Thymus (tissue), 11 donors: ENCODE measurements at regions not wholly inside any gene's neighbourhood (a gene's known extent, or its start where the extent isn't known, plus 50 kb on each side); places are given as distances from the start of the nearest gene placed in this dataset.

Source experiments
- DNase-seq, 9 donors: peaks; one replicate each; pipeline ENCODE4 v3.0.0-alpha.2; 2013; ENCODE audit warnings: low spot score in 9 of 9, low read depth in 6 of 9, missing footprints in 1 of 9
- H3K27ac ChIP-seq, 2 donors: one replicate each; pipeline ENCODE4 v1.5.1; 2013; ENCODE audit warnings: control low read depth in 1 of 2, low read depth in 1 of 2, low read length in 1 of 2, mild to moderate bottlenecking in 1 of 2, moderate library complexity in 1 of 2
- H3K27me3 ChIP-seq, 2 donors: one replicate each; pipeline ENCODE4 v1.5.1; 2013; ENCODE audit warnings: low read length in 1 of 2; ENCODE audit not compliant: control insufficient read depth in 2 of 2, insufficient read depth in 1 of 2
- H3K36me3 ChIP-seq, 2 donors: one replicate each; pipeline ENCODE4 v1.5.1; 2013; ENCODE audit warnings: low read length in 1 of 2, mild to moderate bottlenecking in 1 of 2, moderate library complexity in 1 of 2; ENCODE audit not compliant: control insufficient read depth in 2 of 2, insufficient read depth in 2 of 2
- H3K4me1 ChIP-seq, 2 donors: one replicate each; pipeline ENCODE4 v1.5.1; 2013; ENCODE audit warnings: low read length in 2 of 2; ENCODE audit not compliant: control insufficient read depth in 2 of 2, insufficient read depth in 2 of 2
- H3K4me3 ChIP-seq, 2 donors: one replicate each; pipeline ENCODE4 v1.5.1; 2013; ENCODE audit warnings: low read length in 2 of 2, control low read depth in 1 of 2, mild to moderate bottlenecking in 1 of 2
- H3K9me3 ChIP-seq, 2 donors: one replicate each; pipeline ENCODE4 v1.5.1; 2013; ENCODE audit warnings: low read length in 1 of 2, mild to moderate bottlenecking in 1 of 2; ENCODE audit not compliant: control insufficient read depth in 2 of 2, insufficient read depth in 1 of 2
- WGBS: extraction: QIAGEN DNeasy Blood & Tissue Kit; methylation state at CpG from one replicate; pipeline ENCODE4 v1.1.7; 2013; 5-methylcytosine and 5-hydroxymethylcytosine counted together
- donor health status: healthy.

DNA sequence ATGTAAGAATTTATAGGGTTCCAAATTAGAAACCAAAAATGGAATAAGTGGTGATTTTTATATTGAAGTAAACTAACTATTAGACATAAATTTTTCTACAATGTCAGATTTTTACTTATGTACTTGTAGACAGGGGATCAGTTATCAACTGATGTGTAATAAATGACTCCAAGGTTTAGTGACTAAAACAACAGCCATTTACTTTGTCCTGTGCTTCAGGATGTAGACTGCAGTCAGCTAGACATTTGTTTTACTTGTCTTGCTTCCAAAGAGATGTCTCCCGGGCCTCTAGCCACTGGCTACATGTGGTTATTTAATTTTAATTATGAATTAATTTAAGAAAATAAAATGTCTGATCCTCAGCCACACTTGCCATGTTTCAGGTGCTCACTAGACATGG is 249.7 kb upstream of the IGFBP3 start:
- H3K27ac ChIP-seq, result no peak overlapping the region
- no peaks in the 10 kb centered on the region for H3K4me1 ChIP-seq
- 72% methylated on average over 1 of the region's 1 CpG for WGBS
- no peaks in the 10 kb centered on the region for H3K9me3 ChIP-seq
- H3K27me3 ChIP-seq, result no peaks in the 10 kb centered on the region
- H3K36me3 ChIP-seq, result no peaks in the 10 kb centered on the region
- no peak for DNase-seq
- no peak overlapping the region for H3K4me3 ChIP-seq

DNA sequence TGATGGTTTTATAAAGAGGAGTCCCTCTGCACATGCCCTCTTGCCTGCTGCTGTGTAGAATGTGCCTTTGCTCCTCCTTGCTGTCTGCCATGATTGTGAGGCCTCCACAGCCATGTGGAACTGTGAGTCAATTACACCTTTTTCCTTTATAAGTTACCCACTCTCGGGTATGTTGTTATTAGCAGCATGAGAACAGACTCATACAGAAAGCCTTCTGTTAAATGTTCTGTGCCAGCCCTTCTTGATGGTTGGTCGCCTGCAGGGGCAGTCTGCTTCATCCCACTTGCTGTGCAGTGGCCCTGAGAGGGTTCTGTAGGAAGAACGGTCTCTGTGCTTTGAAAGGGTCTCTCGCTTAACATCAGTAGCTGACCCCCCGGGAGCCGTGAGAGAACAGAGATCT is 248.9 kb upstream of the IGFBP3 start:
- 92% methylated on average over 6 of the region's 6 CpGs for WGBS
- no peak for DNase-seq
- H3K36me3 ChIP-seq, result no peaks in the 10 kb centered on the region
- no peaks in the 10 kb centered on the region for H3K9me3 ChIP-seq
- no peak overlapping the region for H3K27ac ChIP-seq
- H3K4me1 ChIP-seq, result no peaks in the 10 kb centered on the region
- no peak overlapping the region for H3K4me3 ChIP-seq
- H3K27me3 ChIP-seq, result no peaks in the 10 kb centered on the region

DNA sequence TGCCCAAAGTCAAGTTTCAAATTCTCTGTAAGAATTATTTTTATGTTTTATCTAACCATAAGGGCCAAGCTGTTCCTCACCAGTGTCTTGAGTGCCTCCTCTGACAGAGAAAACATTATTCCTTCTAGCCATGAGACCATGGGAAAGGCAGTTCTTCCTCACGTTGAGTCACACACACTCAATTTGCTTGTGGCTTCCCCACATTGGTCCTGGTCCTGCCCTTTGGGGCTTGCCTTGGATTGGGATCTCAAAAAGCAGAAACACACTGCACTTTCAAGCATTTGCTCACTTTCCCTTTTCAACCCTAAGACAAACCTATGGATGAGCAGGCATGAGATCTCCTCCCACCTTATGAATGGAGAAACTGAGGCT is 248.3 kb upstream of the IGFBP3 start:
- no peaks in the 10 kb centered on the region for H3K36me3 ChIP-seq
- no peaks in the 10 kb centered on the region for H3K4me1 ChIP-seq
- no peak overlapping the region for H3K27ac ChIP-seq
- H3K9me3 ChIP-seq, result no peaks in the 10 kb centered on the region
- no peaks in the 10 kb centered on the region for H3K27me3 ChIP-seq
- no peak for DNase-seq
- WGBS, result 90% methylated on average over 1 of the region's 1 CpG
- no peak overlapping the region for H3K4me3 ChIP-seq

DNA sequence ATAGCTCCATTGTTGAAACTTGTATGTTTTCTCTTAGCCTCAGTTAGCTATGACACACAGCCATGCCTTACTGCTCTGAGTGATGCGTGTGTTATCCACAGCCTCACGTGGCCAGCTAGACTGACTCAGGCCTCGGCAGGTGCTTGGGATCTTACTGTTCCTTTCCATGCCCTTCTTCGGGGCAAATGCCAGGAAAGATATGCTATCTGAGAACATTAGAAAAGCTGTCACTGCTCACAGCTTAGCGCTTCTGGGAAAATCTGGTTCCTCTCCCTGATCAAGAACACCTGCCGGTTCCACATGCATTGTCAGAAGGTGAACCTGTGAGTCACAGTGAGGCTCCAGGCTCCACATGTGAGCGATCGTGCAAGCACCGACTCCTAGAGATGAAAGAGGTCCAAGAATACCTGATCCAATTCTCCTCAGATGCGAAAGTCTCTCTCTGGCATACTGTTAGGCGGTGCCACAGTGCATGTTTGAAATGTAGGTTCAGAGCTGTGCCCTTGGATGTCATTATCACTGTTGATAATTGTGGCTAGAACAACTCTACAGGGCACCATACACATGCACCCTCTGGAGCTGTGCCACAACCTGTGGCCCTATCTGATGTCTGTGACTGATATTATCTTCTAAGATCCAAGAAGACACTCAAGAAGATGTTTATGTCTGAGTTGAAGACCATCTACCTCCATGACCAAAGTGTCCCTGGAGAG is 247.8 kb upstream of the IGFBP3 start:
- DNase-seq, result peak in 1 of 9 donors; percentile 16
- Histone ChIP-seq H3K36me3 (no peaks in the 10 kb centered on the region), H3K4me1 (no peaks in the 10 kb centered on the region), H3K27ac (no peak overlapping the region), H3K27me3 (no peaks in the 10 kb centered on the region), H3K4me3 (no peak overlapping the region), H3K9me3 (no peaks in the 10 kb centered on the region)
- WGBS, result 86% methylated on average over 11 of the region's 11 CpGs

DNA sequence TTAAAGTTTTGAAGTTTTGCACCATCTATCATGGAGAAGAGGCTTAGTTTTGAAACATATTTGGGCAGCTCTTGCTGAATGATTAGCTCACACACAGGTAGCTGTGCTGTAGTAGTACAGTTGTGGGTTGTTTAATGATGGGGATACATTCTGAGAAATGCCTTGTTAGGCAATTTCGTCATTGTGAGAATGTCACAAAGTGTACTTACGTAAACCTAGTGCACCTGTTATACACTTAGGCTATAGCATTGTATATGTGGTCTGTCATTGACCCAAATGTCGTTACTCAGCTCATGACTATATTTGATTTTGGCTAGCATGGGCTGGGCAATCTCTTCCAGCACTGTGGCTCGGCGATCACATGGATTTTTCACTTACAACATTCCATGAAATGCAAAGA is 247.2 kb upstream of the IGFBP3 start:
- H3K4me3 ChIP-seq, result no peak overlapping the region
- no peaks in the 10 kb centered on the region for H3K9me3 ChIP-seq
- no peaks in the 10 kb centered on the region for H3K4me1 ChIP-seq
- 87% methylated on average over 5 of the region's 5 CpGs for WGBS
- no peaks in the 10 kb centered on the region for H3K36me3 ChIP-seq
- DNase-seq, result no peak
- no peaks in the 10 kb centered on the region for H3K27me3 ChIP-seq
- no peak overlapping the region for H3K27ac ChIP-seq

DNA sequence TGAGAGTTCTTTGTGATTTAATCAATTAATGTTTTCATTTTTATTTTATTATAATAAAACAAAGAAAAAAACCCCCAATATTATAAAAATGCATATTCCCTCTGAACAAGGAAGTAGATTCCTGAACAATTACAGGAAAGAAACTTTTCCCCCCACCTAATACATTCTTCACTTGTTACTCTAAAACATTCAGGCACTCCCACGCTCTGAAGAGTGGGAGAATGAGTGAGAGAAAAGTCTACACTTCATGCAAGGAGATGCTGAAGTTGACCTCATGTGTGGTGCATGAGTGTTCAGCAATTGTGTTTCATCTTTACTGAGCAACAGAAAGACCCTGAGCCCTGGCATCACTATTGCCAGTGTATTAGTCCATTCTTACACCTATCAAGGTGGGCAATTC is 244.2 kb upstream of the IGFBP3 start:
- no peak for DNase-seq
- Histone ChIP-seq H3K4me3 (no peak overlapping the region), H3K36me3 (no peaks in the 10 kb centered on the region), H3K4me1 (no peaks in the 10 kb centered on the region), H3K27ac (no peak overlapping the region), H3K27me3 (no peaks in the 10 kb centered on the region), H3K9me3 (no peaks in the 10 kb centered on the region)
- 87% methylated on average over 1 of the region's 1 CpG for WGBS

DNA sequence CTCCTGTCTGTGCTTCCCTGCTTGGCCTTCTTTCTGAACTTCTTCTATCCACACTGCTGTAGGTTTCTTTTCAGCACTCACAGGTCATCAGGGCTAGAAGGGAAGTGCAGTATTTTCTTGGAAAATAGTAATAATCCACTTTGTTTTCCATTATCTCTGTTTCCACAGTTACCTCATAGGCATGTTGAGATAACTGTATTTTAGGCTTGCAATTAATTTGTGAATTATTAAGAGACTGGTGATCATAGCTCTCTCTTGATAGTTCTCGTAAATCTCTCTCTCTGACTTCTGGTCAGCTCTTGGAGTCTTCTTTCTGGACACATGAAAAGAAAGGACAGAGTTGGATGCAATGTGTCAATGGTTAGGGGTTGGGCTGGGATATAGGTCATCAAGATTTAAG is 243.6 kb upstream of the IGFBP3 start:
- DNase-seq, result no peak
- no peaks in the 10 kb centered on the region for H3K4me1 ChIP-seq
- no peaks in the 10 kb centered on the region for H3K9me3 ChIP-seq
- no peaks in the 10 kb centered on the region for H3K27me3 ChIP-seq
- 40% methylated on average over 1 of the region's 1 CpG for WGBS
- no peak overlapping the region for H3K4me3 ChIP-seq
- H3K36me3 ChIP-seq, result no peaks in the 10 kb centered on the region
- H3K27ac ChIP-seq, result no peak overlapping the region

DNA sequence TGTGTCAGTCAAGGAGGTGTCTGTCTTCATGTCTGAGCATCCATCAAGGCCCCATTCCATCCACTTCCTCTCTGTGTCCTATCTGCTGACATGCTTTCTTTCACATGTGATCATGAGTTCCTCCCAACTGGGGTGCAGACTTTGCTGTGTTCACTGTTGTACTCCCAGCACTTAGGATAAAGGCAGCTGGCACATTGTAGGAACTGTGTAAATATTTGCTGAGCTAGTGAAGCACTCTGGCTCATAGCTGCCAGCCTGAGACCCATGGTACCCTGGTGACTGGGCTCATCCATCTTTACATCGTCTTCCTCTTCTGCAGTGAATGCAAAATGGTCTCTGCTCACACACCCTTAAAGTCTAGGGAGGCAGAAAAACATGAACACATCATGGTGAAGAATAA is 242.2 kb upstream of the IGFBP3 start:
- H3K36me3 ChIP-seq, result no peaks in the 10 kb centered on the region
- H3K27ac ChIP-seq, result no peak overlapping the region
- no peak overlapping the region for H3K4me3 ChIP-seq
- H3K27me3 ChIP-seq, result no peaks in the 10 kb centered on the region
- no peaks in the 10 kb centered on the region for H3K4me1 ChIP-seq
- DNase-seq, result no peak
- H3K9me3 ChIP-seq, result no peaks in the 10 kb centered on the region
- WGBS, result 85% methylated on average over 1 of the region's 1 CpG

DNA sequence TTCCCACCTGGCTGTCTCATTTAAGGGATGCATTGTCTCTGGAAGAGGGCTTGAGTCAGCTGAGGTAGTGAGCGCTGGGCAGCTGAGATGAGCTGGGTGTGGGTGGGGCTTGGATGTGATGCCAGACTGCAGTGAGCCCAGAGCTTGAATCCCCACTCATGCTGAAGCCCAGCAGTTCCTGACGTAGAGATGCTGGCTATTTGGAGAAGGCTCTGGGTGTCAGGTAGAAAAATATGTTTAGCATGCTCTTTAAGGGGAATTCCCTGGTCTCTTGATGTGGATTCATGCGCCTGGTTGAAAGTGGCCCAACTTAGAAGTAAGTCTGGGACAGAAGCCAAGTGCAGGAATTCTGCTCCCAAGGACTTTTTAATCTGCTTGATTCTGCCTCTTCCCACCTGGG is 241.5 kb upstream of the IGFBP3 start:
- H3K9me3 ChIP-seq, result no peaks in the 10 kb centered on the region
- H3K4me1 ChIP-seq, result no peaks in the 10 kb centered on the region
- H3K27ac ChIP-seq, result peak overlapping the region in 1 of 2 donors; percentile 5
- DNase-seq, result peak in 2 of 9 donors; percentile 3 to 18
- 67% methylated on average over 3 of the region's 3 CpGs for WGBS
- H3K36me3 ChIP-seq, result no peaks in the 10 kb centered on the region
- no peaks in the 10 kb centered on the region for H3K27me3 ChIP-seq
- no peak overlapping the region for H3K4me3 ChIP-seq

DNA sequence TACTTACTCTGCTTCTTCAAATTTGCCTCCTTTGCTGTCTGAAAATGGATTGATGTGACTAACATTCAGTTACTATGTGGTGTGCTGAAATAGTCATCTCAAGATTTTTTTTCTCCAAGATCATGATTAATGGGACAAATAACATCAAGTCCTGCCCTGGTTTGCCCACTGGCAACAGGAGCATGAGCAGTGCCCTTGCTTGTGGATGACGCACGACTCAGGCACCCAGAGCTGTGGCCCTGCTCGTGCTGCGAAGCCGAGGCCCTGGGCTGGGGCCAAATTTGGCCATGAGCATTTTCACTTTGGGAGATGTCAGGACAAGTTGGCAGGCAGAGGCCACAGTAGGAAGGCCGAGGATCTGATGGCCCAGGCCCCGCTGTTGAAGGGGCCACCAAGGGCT is 239.8 kb upstream of the IGFBP3 start:
- Histone ChIP-seq H3K27me3 (no peaks in the 10 kb centered on the region), H3K9me3 (no peaks in the 10 kb centered on the region)
- WGBS, result 93% methylated on average over 7 of the region's 7 CpGs

More for the DNA sequence above, 239.8 kb upstream of the IGFBP3 start:
- DNase-seq, result no peak
- Histone ChIP-seq H3K36me3 (no peaks in the 10 kb centered on the region), H3K27ac (no peak overlapping the region), H3K4me1 (no peaks in the 10 kb centered on the region), H3K4me3 (no peak overlapping the region)
